DOHH2 (cell line): ENCODE measurements at regions not wholly inside any gene's neighbourhood (a gene's known extent, or its start where the extent isn't known, plus 50 kb on each side); places are given as distances from the start of the nearest gene placed in this dataset.
"Not testable (repeated sequence)": the region's sequence is repeated elsewhere in the genome, so short reads cannot be mapped to it uniquely, and the experiment has no call there.

ENCODE experiments used
- H3F3A ChIP-seq: fragments of 200-600 bp; sonication (generic), shearing (Covaris generic); 2 replicates; pipeline ENCODE4 v1.6.0; 2016; ENCODE audit warnings: antibody characterized with exemption, mild to moderate bottlenecking; ENCODE audit not compliant: control insufficient read depth, insufficient read depth
- H3K27ac ChIP-seq: fragments of 200-600 bp; sonication (generic); 2 replicates; pipeline ENCODE4 v1.5.1; 2014; ENCODE audit warnings: low read depth, mild to moderate bottlenecking, low read length, moderate library complexity
- H3K27me3 ChIP-seq: fragments of 200-600 bp; sonication (generic); 2 replicates; pipeline ENCODE4 v1.6.1; 2014; ENCODE audit warnings: mild to moderate bottlenecking, low read length, mixed read lengths; ENCODE audit not compliant: control insufficient read depth
- H3K36me3 ChIP-seq: fragments of 200-600 bp; sonication (generic); 2 replicates; pipeline ENCODE4 v1.6.1; 2014; ENCODE audit warnings: mild to moderate bottlenecking, low read length, moderate library complexity, mixed read lengths; ENCODE audit not compliant: control insufficient read depth
- H3K4me1 ChIP-seq: fragments of 200-600 bp; sonication (generic); 2 replicates; pipeline ENCODE4 v1.6.1; 2014; ENCODE audit warnings: mild to moderate bottlenecking, low read length, mixed read lengths; ENCODE audit not compliant: control insufficient read depth
- H3K4me2 ChIP-seq: fragments of 200-600 bp; sonication (generic); 2 replicates; pipeline ENCODE4 v1.6.0; 2014; ENCODE audit warnings: mild to moderate bottlenecking, low read length, moderate library complexity
- H3K4me3 ChIP-seq: fragments of 200-600 bp; sonication (generic); 2 replicates; pipeline ENCODE4 v1.5.1; 2014; ENCODE audit warnings: mild to moderate bottlenecking, low read length, mixed read lengths
- H3K79me2 ChIP-seq: fragments of 200-600 bp; sonication (generic); 2 replicates; pipeline ENCODE4 v1.6.1; 2014; ENCODE audit warnings: mild to moderate bottlenecking, low read length, mixed read lengths; ENCODE audit not compliant: control insufficient read depth
- H3K9me2 ChIP-seq: fragments of 200-600 bp; sonication (generic); replicated peaks from 2 replicates; pipeline ENCODE4 v1.6.1; 2014; ENCODE audit warnings: mild to moderate bottlenecking, low read length, mixed read lengths; ENCODE audit not compliant: control insufficient read depth
- H3K9me3 ChIP-seq: fragments of 200-600 bp; sonication (generic); 2 replicates; pipeline ENCODE4 v1.6.1; 2014; ENCODE audit warnings: antibody characterized with exemption, low read length, mixed read lengths; ENCODE audit not compliant: control insufficient read depth, insufficient read depth
- H4K20me1 ChIP-seq: fragments of 200-600 bp; sonication (generic); 2 replicates; pipeline ENCODE4 v1.6.0; 2014; ENCODE audit warnings: low read depth, mild to moderate bottlenecking, antibody characterized with exemption, low read length, moderate library complexity; ENCODE audit not compliant: control insufficient read depth, insufficient read depth

DNA sequence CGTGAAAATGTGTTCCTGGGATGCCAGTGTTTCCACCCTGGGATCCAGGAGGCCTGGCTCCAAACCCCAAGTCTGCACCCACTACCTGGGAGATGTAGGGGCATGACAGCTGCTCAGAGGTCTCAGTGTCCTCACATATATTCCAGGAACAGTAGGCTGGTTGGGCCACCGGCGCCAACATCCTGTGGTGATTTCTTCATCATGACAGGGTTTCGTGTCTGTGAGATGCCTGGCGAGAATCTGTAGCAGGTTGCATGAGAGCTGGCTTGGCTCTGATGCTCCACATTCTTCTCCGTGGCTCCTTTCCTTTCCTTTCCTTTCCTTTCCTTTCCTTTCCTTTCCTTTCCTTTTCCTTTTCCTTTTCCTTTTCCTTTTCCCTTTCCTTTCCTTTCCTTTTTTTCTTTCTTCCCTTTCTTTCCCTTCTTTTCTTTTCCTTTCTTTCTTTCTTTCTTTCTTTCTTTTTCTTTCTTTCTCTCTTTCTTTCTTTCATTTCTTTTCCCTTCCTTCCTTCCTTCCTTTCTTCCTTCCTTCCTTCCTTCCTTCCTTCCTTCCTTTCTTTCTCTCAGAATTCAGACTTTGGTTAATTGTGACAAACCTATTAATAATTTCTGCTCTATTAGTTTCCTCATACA lies 87.6 kb upstream of the DPP6 start:
- not testable (repeated sequence) for H4K20me1 ChIP-seq, H3K27me3 ChIP-seq, H3K36me3 ChIP-seq, H3K79me2 ChIP-seq, H3F3A ChIP-seq, H3K9me2 ChIP-seq, H3K27ac ChIP-seq, H3K9me3 ChIP-seq, H3K4me1 ChIP-seq, H3K4me3 ChIP-seq, H3K4me2 ChIP-seq

DNA sequence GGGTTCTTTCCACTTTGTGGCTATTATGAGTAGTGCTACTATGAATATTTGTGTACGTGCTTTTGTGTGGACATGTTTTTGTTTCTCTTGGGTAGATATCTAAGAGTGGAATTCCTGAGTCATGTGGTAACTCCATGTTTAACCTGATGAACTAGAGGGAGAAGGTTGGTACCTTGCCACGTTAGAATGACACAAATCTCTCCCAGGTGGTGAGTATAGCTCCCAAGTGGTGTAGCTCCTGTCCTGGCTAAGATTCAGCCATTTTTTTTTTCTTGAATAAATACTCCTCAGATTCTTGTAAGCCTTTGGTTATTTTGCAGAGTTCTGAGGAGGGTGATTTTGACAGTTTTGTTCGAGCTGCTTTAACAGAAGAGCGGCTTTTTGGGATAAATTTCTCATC lies 83.2 kb upstream of the DPP6 start:
- not testable (repeated sequence) for H3K79me2 ChIP-seq, H3K9me3 ChIP-seq, H3K4me1 ChIP-seq, H3K9me2 ChIP-seq, H3K27me3 ChIP-seq, H3K27ac ChIP-seq, H4K20me1 ChIP-seq, H3K36me3 ChIP-seq, H3K4me2 ChIP-seq, H3F3A ChIP-seq, H3K4me3 ChIP-seq

DNA sequence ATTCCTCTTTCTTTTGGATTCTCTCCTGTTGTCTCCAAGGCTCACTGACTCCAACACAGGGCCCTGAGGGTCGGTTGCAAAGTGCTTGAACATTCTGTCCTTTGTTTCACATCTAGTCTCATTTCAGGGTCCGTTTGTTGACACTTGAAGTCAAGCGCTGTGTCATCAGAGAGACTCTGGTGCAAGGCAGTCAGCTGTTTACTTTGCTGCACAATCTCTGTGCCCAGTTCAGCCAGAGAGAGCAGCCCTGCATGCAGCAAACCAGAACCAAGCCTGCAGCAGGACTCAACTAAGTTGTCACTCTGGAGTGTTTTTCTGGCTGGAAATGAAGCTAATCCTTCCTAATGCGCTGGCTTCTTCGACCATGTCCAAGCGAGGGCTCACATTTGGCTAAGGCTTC lies 77.6 kb upstream of the DPP6 start:
- not testable (repeated sequence) for H3K9me3 ChIP-seq, H3K9me2 ChIP-seq, H3F3A ChIP-seq, H3K4me2 ChIP-seq, H3K4me3 ChIP-seq, H3K4me1 ChIP-seq, H3K27ac ChIP-seq, H3K27me3 ChIP-seq, H3K79me2 ChIP-seq, H4K20me1 ChIP-seq, H3K36me3 ChIP-seq

DNA sequence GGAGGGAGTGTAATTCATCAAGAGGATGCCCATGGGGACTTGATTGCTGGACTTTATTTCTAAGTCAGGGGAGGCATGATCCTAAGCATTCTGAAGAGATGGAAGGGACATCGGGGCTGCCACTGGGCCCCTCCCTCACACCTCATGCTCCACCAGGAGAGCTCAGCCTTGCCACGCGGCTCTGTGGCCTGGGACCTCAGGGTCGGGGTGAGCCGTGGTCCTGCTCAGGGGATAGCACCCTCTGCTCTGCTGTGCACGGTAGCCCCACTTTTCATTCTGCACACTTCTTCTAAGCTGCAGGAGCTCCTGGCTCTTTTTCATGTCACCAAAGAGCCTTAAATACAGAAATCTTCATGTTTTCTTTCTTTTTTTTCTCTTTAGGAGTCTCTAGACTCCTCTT lies 75.5 kb upstream of the DPP6 start:
- H3K79me2 ChIP-seq, H3F3A ChIP-seq, H3K9me2 ChIP-seq, H3K36me3 ChIP-seq, H3K27me3 ChIP-seq, H3K27ac ChIP-seq, H4K20me1 ChIP-seq, H3K4me1 ChIP-seq, H3K4me3 ChIP-seq, H3K9me3 ChIP-seq, H3K4me2 ChIP-seq: not testable (repeated sequence)

DNA sequence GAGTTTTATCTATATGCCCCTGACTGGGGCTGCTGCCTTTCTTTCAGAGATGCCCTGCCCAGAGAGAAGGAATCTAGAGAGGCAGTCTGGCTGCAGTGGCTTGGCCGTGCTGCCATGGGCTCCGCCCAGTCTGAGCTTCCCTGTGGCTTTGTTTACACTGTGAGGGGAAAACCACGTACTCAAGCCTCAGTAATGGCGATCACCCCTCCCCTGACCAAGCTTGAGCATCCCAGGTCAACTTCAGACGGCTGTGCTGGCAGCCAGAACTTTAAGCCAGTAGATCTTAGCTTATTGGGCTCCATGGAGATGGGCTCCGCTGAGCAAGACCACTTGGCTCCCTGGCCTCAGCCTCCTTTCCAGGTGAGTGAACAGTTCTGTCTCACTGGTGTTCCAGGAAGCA lies 69.0 kb upstream of the DPP6 start:
- H3F3A ChIP-seq, H3K27me3 ChIP-seq, H3K4me1 ChIP-seq, H3K9me3 ChIP-seq, H3K4me2 ChIP-seq, H4K20me1 ChIP-seq, H3K4me3 ChIP-seq, H3K9me2 ChIP-seq, H3K79me2 ChIP-seq, H3K36me3 ChIP-seq, H3K27ac ChIP-seq: not testable (repeated sequence)

DNA sequence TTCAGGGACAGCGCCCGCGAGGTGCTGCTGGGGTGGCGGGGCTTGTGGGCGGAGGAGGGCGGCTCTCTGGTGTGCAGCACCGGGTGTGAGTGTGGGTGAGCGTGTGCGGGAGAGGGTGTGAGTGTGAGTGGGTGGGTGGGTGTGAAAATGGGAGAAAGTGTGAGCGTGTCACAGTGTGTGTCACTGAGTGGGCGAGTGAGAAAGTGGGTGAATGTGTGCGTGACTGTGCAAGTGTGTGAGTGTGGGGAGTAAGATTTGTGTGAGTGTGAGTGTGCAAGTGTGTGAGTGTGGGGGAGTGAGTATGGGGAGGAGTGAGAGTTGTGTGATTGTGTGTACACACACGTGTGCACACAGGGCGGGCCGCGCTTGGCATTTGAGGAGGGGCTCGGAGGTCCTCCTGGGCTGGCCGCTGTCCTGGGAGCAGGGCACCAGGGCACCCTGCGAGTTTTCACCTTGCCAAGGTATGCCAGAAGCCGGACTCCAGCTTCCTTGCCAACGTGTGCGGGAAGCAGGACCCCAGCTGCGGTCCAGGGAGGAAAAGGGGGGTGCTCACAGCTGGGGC lies 63.1 kb upstream of the DPP6 start:
- not testable (repeated sequence) for H3K9me3 ChIP-seq, H3K27ac ChIP-seq, H3K4me2 ChIP-seq, H3K4me3 ChIP-seq, H3K9me2 ChIP-seq, H3F3A ChIP-seq, H3K36me3 ChIP-seq, H3K4me1 ChIP-seq, H4K20me1 ChIP-seq, H3K27me3 ChIP-seq, H3K79me2 ChIP-seq

DNA sequence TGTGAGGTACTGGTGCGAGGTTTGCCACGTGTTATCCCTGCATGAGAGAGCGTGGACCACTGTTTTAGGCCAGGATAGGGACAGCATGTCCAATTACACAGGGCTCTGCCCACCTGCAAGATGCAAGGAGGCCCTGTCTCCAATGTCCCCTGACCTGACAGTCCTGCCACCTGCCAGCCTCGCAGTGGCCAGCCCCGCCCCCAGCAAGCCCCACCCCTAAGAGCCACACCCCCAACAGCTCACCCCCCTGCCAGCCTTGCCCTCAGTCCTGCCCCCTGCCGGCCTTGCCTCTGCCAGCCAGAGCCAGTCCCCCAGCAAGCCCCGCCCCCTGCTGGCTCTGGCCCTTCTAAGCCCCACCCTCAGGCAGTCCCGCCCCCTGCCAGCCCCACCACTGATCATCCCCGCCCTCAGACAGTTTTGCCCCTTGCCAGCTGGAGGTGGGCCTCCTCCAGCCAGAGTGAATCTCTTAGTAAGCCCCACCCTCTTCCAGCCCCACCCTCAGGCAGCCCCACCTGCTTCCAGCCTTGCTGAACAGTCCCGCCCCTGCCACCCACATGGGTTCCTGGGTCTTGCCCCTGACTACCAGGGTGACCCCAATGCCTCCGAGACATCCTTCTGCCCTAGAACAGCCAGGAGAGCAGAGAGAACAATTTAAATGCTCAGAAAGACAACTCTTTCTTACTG lies 62.3 kb upstream of the DPP6 start:
- not testable (repeated sequence) for H3K4me1 ChIP-seq, H3K4me2 ChIP-seq, H3K9me3 ChIP-seq, H4K20me1 ChIP-seq, H3F3A ChIP-seq, H3K36me3 ChIP-seq, H3K9me2 ChIP-seq, H3K4me3 ChIP-seq, H3K79me2 ChIP-seq, H3K27me3 ChIP-seq, H3K27ac ChIP-seq

DNA sequence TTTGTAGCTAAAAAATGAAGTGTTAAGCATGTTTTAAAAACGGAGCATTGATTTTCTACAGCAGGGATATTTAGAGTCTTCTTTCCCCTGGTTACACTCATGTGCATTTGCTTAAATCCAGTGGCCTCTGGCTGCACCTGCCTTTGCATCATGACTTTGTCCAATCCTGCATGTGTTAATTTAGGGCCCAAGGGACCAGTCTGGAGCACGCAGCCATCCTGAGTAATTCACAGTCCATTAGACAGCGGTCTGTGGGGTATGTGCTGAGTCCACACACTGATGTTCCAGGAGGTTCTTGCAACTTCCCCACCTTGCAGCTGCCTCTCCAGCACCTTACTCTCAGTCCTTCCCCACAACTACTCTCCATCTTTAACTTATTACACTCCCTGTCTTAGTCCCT lies 60.7 kb upstream of the DPP6 start:
- H3K79me2 ChIP-seq, H4K20me1 ChIP-seq, H3K27ac ChIP-seq, H3K9me2 ChIP-seq, H3K9me3 ChIP-seq, H3K4me3 ChIP-seq, H3F3A ChIP-seq, H3K4me1 ChIP-seq, H3K4me2 ChIP-seq, H3K36me3 ChIP-seq, H3K27me3 ChIP-seq: not testable (repeated sequence)
